Cerebellar nuclear complex (tissue), 1 donor: ENCODE measurements at regions not wholly inside any gene's neighbourhood (a gene's known extent, or its start where the extent isn't known, plus 50 kb on each side); places are given as distances from the start of the nearest gene placed in this dataset.

ENCODE experiments used
- DNase-seq, 2 experiments: peaks; one replicate each; lab custom pipeline; 2025; lab: John Stamatoyannopoulos, UW

- DNase-seq: no peak
Measured at GRCh38 chr4:179831274-179831673, 2389.0 kb upstream of the AGA start.

GRCh38 chr4:179836179-179837075 is 2394.2 kb upstream of the AGA start:
- no peak for DNase-seq

GRCh38 chr4:179843370-179843769 is 2399.8 kb upstream of the TENM3 start:
- no peak for DNase-seq

GRCh38 chr4:179855469-179855868 is 2387.7 kb upstream of the TENM3 start:
- DNase-seq: no peak

GRCh38 chr4:179858221-179858620 is 2385.0 kb upstream of the TENM3 start:
- no peak for DNase-seq

GRCh38 chr4:179867300-179867878 is 2375.8 kb upstream of the TENM3 start:
- DNase-seq: no peak

- DNase-seq: no peak
Measured at GRCh38 chr4:179871726-179872125, 2371.5 kb upstream of the TENM3 start.

- DNase-seq: no peak
Measured at GRCh38 chr4:179872755-179873154, 2370.4 kb upstream of the TENM3 start.

- DNase-seq: no peak
Measured at GRCh38 chr4:179880756-179881155, 2362.4 kb upstream of the TENM3 start.

- DNase-seq: no peak
Measured at GRCh38 chr4:179894066-179894778, 2349.0 kb upstream of the TENM3 start.

- no peak for DNase-seq
Measured at GRCh38 chr4:179919587-179919986, 2323.6 kb upstream of the TENM3 start.

- DNase-seq: no peak
Measured at GRCh38 chr4:179927473-179927872, 2315.7 kb upstream of the TENM3 start.

GRCh38 chr4:179941911-179942310 is 2301.3 kb upstream of the TENM3 start:
- DNase-seq: no peak

GRCh38 chr4:179976777-179977176 is 2266.4 kb upstream of the TENM3 start:
- DNase-seq: no peak

GRCh38 chr4:179977378-179977777 is 2265.8 kb upstream of the TENM3 start:
- no peak for DNase-seq

GRCh38 chr4:179981161-179981560 is 2262.0 kb upstream of the TENM3 start:
- no peak for DNase-seq

GRCh38 chr4:179989975-179990374 is 2253.2 kb upstream of the TENM3 start:
- no peak for DNase-seq

- DNase-seq: no peak
Measured at GRCh38 chr4:180009316-180009715, 2233.9 kb upstream of the TENM3 start.

GRCh38 chr4:180028682-180029081 is 2214.5 kb upstream of the TENM3 start:
- DNase-seq: no peak

GRCh38 chr4:180031330-180031729 is 2211.9 kb upstream of the TENM3 start:
- no peak for DNase-seq

- DNase-seq: no peak
Measured at GRCh38 chr4:180041576-180041975, 2201.6 kb upstream of the TENM3 start.

- DNase-seq: no peak
Measured at GRCh38 chr4:180052629-180053028, 2190.6 kb upstream of the TENM3 start.

- no peak for DNase-seq
Measured at GRCh38 chr4:180054291-180054690, 2188.9 kb upstream of the TENM3 start.
